ENCODE measurements at regions not wholly inside any gene's neighbourhood (a gene's known extent, or its start where the extent isn't known, plus 50 kb on each side); places are given as distances from the start of the nearest gene placed in this dataset.

- H3K36me3 Mint-ChIP-seq = no peaks in the 10 kb centered on the region
- no peak overlapping the region for H3K4me3 ChIP-seq (ENCODE audit: low read length)
- H3K4me3 Mint-ChIP-seq = no peak overlapping the region
- no peak for ATAC-seq
- intact Hi-C loops (cut with micrococcal nuclease) = no loop called here
- peaks cover 4% of the 10 kb centered on the region for H3K4me1 ChIP-seq (ENCODE audit: control insufficient read depth, insufficient read depth, low read length)
- 88% methylated on average over 6 of the region's 6 CpGs for WGBS (ENCODE audit: insufficient coverage)
- DNase-seq = no peak
- no peak overlapping the region for H3K27ac Mint-ChIP-seq
- peaks cover 18 to 37% of the 10 kb centered on the region in 2 donors for H3K27me3 Mint-ChIP-seq (ENCODE audit: low read depth in 2 of 2)
- TF ChIP-seq CTCF (IDR thresholded peaks at IDR 0.05) = no peak
- H3K36me3 ChIP-seq (ENCODE audit: control insufficient read depth, insufficient read depth, low read length) = no peaks in the 10 kb centered on the region
- H3K4me1 Mint-ChIP-seq = peaks cover 0 to 6% of the 10 kb centered on the region in 2 donors
- no peak overlapping the region for H3K27ac ChIP-seq (ENCODE audit: low read length)
- no peaks in the 10 kb centered on the region for H3K9me3 Mint-ChIP-seq
- no peaks in the 10 kb centered on the region for H3K9me3 ChIP-seq (ENCODE audit: control insufficient read depth, insufficient read depth, low read length)
- H3K27me3 ChIP-seq (ENCODE audit: control insufficient read depth, insufficient read depth, low read length) = peaks cover 8% of the 10 kb centered on the region
Measured at GRCh38 chr3:23667536-23668429, 138.0 kb upstream of the UBE2E1 start.

- TF ChIP-seq CTCF (IDR thresholded peaks at IDR 0.05) = no peak
- no peaks in the 10 kb centered on the region for H3K36me3 Mint-ChIP-seq
- Histone ChIP-seq H3K27me3 (ENCODE audit: control insufficient read depth, insufficient read depth, low read length) (peaks cover 8% of the 10 kb centered on the region), H3K9me3 (ENCODE audit: control insufficient read depth, insufficient read depth, low read length) (no peaks in the 10 kb centered on the region), H3K4me1 (ENCODE audit: control insufficient read depth, insufficient read depth, low read length) (peaks cover 4% of the 10 kb centered on the region), H3K4me3 (ENCODE audit: low read length) (no peak overlapping the region), H3K27ac (ENCODE audit: low read length) (no peak overlapping the region), H3K36me3 (ENCODE audit: control insufficient read depth, insufficient read depth, low read length) (no peaks in the 10 kb centered on the region)
- H3K9me3 Mint-ChIP-seq = no peaks in the 10 kb centered on the region
- DNase-seq = no peak
- no peak overlapping the region for H3K27ac Mint-ChIP-seq
- H3K4me3 Mint-ChIP-seq = no peak overlapping the region
- H3K27me3 Mint-ChIP-seq (ENCODE audit: low read depth in 2 of 2) = peaks cover 21 to 43% of the 10 kb centered on the region in 2 donors
- ATAC-seq = no peak
- 84% methylated on average over 4 of the region's 4 CpGs for WGBS (ENCODE audit: insufficient coverage)
- H3K4me1 Mint-ChIP-seq = peaks cover 0 to 6% of the 10 kb centered on the region in 2 donors
- intact Hi-C loops (cut with micrococcal nuclease) = no loop called here
Measured at GRCh38 chr3:23668430-23668904, 137.3 kb upstream of the UBE2E1 start.

- no peak for DNase-seq
- WGBS (ENCODE audit: insufficient coverage) = 87% methylated on average over 8 of the region's 8 CpGs
- Histone ChIP-seq H3K27me3 (ENCODE audit: control insufficient read depth, insufficient read depth, low read length) (peaks cover 8% of the 10 kb centered on the region), H3K4me1 (ENCODE audit: control insufficient read depth, insufficient read depth, low read length) (peaks cover 4% of the 10 kb centered on the region), H3K4me3 (ENCODE audit: low read length) (no peak overlapping the region), H3K9me3 (ENCODE audit: control insufficient read depth, insufficient read depth, low read length) (no peaks in the 10 kb centered on the region), H3K36me3 (ENCODE audit: control insufficient read depth, insufficient read depth, low read length) (no peaks in the 10 kb centered on the region), H3K27ac (ENCODE audit: low read length) (no peak overlapping the region)
- no peak overlapping the region for H3K4me3 Mint-ChIP-seq
- ATAC-seq = no peak
- peaks cover 27 to 44% of the 10 kb centered on the region in 2 donors for H3K27me3 Mint-ChIP-seq (ENCODE audit: low read depth in 2 of 2)
- peaks cover 0 to 6% of the 10 kb centered on the region in 2 donors for H3K4me1 Mint-ChIP-seq
- intact Hi-C loops (cut with micrococcal nuclease) = no loop called here
- no peak overlapping the region for H3K27ac Mint-ChIP-seq
- no peaks in the 10 kb centered on the region for H3K36me3 Mint-ChIP-seq
- TF ChIP-seq CTCF (IDR thresholded peaks at IDR 0.05) = no peak
- H3K9me3 Mint-ChIP-seq = no peaks in the 10 kb centered on the region
Measured at GRCh38 chr3:23669541-23670255, 136.1 kb upstream of the UBE2E1 start.

Measured in natural killer cell (primary cell).